ENCODE measurements at regions not wholly inside any gene's neighbourhood (a gene's known extent, or its start where the extent isn't known, plus 50 kb on each side); places are given as distances from the start of the nearest gene placed in this dataset.
"Not testable (repeated sequence)": the region's sequence is repeated elsewhere in the genome, so short reads cannot be mapped to it uniquely, and the experiment has no call there.

GRCh38 chr13:71214357-71214756 lies 652.6 kb downstream of the DACH1 start:
- DNase-seq (ENCODE audit: low spot score): no peak

- no peak for DNase-seq (ENCODE audit: low spot score)
These were observed 653.7 kb downstream of the DACH1 start for GRCh38 chr13:71213252-71213821.

GRCh38 chr13:71210861-71211260 lies 656.1 kb downstream of the DACH1 start:
- no peak for DNase-seq (ENCODE audit: low spot score)

- no peak for DNase-seq (ENCODE audit: low spot score)
These were observed 657.8 kb downstream of the DACH1 start for GRCh38 chr13:71209217-71209616.

- DNase-seq (ENCODE audit: low spot score): not testable (repeated sequence)
These were observed 682.4 kb downstream of the DACH1 start for GRCh38 chr13:71184583-71184982.

- DNase-seq (ENCODE audit: low spot score): not testable (repeated sequence)
These were observed 683.7 kb downstream of the DACH1 start for GRCh38 chr13:71183352-71183751.

DNA sequence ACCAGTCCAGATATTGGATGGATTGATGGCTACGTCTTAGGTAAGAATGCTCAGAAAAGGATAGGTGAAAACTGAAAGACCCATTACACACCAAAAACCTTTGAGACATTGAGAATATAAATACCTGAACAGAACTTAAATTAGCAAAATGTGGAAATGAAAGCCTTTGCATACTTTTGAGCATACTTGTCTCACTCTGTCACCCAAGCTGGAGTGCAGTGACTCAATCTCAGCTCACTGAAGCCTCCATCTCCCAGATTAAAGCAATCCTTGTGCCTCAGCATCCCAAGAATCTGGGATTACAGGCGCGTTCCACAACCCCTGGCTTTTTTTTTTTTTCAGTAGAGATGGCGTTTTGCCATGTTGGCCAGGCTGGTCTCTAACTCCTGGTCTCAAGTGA lies 695.3 kb downstream of the DACH1 start:
- DNase-seq (ENCODE audit: low spot score): no peak

- no peak for DNase-seq (ENCODE audit: low spot score)
These were observed 697.8 kb downstream of the DACH1 start for GRCh38 chr13:71169180-71169579.

GRCh38 chr13:71156550-71156949 lies 710.5 kb downstream of the DACH1 start:
- no peak for DNase-seq (ENCODE audit: low spot score)

DNA sequence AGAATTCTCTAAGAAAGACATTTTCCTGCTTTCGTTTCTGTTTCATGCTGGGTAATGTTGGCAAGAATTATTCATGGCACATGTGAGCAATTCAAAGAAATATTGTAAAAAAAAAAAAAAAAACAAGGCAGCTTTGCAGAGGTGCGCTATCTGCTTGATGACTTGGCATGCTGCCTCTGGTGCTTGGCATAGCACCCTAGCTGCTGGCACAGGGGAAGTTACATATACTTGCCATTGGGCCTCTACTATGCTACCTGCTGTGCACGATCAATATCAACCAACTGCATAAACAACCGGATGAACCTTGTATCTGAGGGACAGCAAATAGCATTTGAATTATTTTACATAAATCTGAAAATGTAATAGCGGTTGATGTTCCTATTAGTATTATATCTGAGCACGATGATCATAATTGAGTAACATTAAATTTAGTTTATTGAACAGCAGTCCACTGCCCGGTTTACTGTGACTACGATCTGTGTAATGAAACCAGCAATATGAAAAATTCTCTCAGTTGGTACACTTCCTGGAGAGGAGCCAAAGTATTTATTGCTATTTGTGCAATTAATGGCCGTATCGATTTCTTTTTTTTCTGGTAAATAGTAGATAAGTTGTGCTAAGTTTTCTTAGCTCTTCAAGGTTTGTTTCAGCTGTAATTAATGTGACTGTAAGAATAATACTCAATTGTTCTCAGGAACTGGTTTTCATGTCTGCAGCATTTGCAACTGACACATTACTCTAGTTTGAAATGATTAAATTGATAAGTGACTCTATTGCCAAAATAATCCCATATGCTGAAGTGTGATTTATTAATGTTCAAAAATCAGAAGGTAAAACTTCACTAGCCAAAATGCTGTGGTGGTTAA lies 717.3 kb downstream of the DACH1 start:
- DNase-seq (ENCODE audit: low spot score): no peak

- DNase-seq (ENCODE audit: low spot score): no peak
These were observed 718.0 kb downstream of the DACH1 start for GRCh38 chr13:71149046-71149445.

DNA sequence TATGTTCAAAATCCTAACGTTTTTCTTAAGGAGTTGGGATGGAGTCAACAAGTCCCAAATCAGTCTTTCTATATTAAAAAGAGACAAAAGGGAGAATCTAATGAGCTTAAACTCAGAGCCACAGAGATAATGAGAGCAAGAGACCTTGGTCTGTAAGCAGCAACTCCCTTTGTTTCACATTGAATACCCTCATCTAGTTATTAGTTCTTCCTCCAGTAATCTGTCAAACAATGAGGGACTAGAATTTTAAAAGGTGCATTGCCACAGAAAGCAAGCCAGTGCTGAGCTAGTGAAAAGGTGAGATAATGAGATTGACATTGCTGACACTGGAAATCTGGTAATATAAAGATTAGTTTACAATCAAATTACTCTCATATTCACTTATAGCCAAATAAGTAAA lies 718.6 kb downstream of the DACH1 start:
- DNase-seq (ENCODE audit: low spot score): no peak

DNA sequence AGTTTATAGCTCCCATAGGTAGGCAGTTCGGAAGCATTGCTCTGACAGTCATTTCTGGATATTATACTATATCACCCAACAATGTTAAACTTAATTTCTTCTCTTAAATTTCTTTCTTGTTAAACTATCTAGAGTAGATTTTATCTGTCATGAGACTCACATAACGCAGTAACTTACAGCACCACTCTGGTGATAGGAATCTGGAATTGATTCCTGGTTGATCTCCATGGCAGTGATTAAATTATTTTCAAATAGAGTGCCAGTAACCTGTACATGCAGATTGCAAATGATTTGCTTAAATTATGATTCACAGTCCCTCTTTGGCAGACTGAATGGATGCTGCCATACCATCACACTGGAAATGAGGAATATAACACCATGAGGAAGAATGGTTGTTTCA lies 722.1 kb downstream of the DACH1 start:
- DNase-seq (ENCODE audit: low spot score): no peak

- no peak for DNase-seq (ENCODE audit: low spot score)
These were observed 729.9 kb downstream of the DACH1 start for GRCh38 chr13:71137101-71137500.

GRCh38 chr13:71124230-71124629 lies 742.8 kb downstream of the DACH1 start:
- no peak for DNase-seq (ENCODE audit: low spot score)

- DNase-seq (ENCODE audit: low spot score): no peak
These were observed 748.1 kb downstream of the DACH1 start for GRCh38 chr13:71118779-71119364.

DNA sequence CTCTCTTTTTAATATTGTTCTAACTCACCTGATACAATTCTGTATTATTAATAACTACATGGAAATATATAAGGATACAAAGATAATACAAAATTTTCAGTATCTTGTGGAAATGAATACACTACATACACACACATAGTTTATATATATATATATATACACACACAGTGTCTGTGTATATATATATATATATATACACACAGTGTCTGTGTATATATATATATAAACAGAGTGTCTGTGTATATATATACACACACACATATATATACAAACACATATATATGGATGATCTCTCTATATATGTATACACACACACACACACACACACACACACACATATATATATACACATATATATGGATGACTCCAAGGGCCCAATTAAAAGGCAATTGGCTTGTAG lies 749.1 kb downstream of the DACH1 start:
- no peak for DNase-seq (ENCODE audit: low spot score)

- no peak for DNase-seq (ENCODE audit: low spot score)
These were observed 751.7 kb downstream of the DACH1 start for GRCh38 chr13:71115301-71115700.

DNA sequence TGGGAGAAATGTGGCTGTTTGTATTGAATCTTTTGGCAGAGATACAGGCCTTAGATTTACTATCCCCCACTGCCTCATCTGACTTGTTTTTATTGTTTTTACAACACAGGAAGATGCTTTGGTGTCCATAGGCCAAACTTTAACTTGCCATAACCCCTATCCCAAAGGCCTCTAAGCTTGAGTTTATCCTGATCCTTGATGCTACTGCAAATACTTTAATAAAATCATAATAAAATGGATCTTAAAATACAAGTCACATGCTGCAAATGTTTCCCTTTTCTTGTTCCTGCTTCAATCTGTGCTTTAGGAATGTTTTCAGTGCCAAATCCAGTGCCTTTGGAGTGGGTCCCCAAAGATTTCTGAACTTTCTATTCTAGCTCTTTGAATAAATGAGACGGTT lies 770.6 kb downstream of the DACH1 start:
- DNase-seq (ENCODE audit: low spot score): no peak

DNA sequence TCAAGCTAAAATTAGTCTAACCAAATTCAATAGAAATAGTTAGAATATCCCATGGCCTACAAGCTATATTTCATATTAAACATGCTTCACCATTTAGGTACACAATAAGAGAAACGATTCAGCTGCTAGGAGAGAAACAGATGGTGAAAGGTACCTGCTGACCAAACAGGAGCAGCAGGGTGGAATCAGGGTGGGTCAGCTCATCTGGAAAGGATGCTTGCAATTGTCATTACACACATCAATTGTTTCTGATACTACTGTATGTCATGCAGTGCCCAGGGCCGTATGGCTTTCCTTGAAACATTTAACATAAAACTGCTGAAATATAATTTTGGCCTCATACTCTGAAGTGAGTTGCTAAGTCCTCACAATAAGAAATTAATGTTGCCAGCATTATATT lies 776.0 kb downstream of the DACH1 start:
- DNase-seq (ENCODE audit: low spot score): no peak

DNA sequence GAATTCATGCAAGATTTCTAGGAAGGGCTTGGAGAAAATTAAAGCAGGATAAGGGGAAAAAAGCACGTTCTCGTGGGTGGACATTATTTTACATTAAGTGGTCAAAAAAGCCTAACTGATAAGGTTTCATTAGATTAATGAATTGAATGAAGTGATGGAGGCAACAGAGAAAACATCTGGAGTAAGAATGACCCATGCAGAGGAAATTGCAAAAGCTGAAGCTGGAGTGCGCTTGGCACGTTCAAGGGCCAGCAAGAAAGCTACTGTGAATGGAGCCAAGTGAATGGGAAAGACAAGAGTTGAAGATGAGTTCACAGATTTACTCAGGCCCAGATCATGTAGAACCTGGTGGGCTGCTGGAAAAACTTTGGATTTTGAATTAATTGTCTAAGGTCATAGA lies 777.9 kb downstream of the DACH1 start:
- no peak for DNase-seq (ENCODE audit: low spot score)

DNA sequence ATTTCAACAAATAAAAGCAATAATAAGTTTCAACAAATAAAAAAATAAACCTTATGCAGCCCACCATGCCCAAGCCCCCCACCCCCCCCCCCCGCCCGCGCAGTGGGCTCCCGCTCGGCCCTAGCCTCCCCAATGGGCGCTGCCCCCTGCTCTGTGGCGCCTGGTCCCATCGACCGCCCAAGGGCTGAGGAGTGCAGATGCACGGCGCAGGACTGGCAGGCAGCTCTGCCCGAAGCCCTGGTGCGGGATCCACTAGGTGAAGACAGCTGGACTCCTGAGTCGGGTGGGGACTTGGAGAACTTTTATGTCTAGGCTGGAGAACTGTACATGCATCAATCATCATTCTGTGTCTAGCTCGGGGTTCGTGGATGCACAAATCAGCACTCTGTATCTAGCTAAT lies 779.6 kb downstream of the DACH1 start:
- DNase-seq (ENCODE audit: low spot score): no peak

DNA sequence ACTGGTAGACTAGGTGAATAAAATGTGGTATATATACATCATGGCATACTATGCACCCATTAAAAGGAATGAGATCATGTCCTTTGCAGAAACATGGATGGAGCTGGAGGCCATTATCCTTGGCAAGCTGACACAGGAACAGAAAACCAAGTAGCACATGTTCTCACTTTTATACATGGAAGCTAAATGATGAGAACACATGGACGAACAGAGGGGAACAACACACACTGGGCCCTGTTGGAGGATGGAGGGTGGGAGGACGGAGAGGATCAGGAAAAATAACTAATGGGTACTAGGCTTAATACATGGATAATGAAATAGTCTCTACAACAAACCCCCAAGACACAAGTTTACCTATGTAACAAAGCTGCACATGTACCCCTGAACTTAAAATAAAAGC lies 780.0 kb downstream of the DACH1 start:
- no peak for DNase-seq (ENCODE audit: low spot score)

Data from RKO (cell line).